Activated CD4-positive, alpha-beta T cell treated with anti-CD3 and anti-CD28 coated beads, Interleukin-2, amount 50 U/mL, for 24 hours (primary cell): ENCODE measurements at regions not wholly inside any gene's neighbourhood (a gene's known extent, or its start where the extent isn't known, plus 50 kb on each side); places are given as distances from the start of the nearest gene placed in this dataset.

Experiments used
- DNase-seq, 2 donors: peaks; one replicate each; pipeline ENCODE4 v3.0.0-alpha.2; 2020; ENCODE audit warnings: low read depth in 1 of 2, low spot score in 1 of 2

DNA sequence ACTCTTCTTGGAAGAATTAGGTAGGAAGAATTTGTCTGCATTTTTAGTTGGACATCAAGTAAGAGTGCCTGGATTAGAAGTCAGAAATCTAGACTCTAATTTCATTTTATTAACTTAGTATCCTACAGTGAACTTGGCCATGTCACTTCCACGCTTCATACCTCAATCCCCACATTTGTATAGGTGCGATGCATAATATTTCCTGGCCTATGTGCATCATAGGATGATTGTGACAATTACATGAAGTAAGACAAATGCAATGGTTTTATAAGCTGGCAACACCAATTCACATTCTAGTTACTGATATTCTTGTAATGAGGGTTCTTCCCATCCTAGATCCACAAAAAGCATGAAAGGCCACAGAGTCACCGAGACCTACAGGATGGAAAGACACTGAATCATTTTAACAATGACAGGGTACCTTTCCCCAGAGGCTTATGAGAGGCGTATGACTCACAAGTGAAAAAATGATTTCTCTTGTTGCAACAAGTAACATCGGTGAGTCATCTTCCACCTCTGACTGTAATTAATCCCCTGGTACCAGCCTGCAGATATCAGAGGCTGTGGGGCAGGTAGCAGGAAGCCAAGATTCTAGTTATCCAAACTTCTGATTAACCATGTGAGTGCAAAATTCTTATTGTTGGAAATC, 56.0 kb upstream of the OR5AK2 start:
- DNase-seq, result no peak

DNA sequence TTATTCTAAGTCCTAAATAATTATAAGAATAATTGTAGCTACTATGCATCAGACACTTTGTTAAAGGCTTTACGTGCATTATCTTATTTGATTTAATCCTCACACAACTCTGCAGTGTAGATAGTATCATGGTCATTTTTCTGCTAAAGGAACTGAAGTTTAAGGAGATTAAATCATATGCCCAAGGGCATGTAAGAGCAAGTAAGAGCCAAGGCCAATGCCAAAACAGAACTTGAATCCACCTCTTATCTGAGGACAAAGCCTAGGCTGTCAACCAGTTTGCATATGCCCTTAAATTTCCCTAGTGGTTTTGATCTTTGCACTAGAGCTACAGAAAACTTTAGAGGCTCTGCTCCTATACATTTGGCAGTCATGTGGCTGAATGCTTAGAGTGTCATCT, 65.6 kb upstream of the OR5AK2 start:
- DNase-seq, result no peak

DNA sequence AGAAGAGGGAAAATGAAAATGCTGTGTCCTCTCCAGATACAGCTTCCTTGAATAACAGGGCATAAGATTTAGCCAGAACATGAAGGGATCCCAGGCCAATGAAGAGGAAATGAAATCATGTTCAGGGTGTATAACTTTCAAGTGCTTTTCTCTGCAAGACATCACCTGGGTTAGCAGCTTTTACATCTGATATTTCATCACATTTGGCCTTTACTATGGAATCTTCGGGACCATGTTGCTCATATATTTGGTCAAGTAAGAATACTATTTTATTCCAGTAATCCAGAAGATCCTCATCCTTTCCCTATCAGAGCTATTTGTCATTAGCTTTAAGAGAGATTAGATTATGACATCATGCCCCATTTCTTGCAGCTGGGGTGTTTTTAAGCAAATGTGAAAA, 66.3 kb upstream of the OR5AK2 start:
- DNase-seq, result no peak

DNA sequence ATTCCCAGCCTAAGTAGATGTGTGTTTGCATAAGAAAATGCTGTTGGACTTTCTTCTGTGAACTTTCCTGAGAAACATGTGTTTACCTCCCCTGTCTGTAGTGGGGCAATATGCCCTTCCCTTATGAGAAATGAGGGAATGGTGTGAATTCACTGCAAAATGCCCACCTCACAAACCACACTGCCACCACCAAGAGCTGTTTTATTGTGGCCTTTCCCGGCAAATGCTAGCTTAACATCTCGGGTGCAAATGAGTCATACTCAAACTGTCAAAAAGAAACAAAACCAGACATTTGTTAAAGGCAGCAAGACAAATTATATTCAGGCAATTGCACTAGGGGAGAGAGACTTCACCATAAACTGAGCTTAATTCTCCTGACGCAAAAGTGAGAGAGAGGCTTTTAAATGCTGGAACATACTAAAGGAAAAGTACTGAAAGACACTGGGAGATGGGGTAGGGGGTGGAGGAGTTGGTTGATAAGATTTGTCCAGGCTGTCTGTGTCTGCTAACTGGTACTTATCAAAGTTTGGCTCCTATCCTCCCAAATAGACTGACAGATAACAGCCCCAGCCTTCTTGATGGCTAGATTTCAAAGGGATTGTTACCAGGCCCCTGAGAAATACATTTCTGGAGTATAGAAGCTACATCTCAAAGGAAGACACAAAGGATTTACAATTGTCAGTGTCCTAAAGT, 70.9 kb upstream of the OR5AK2 start:
- no peak for DNase-seq

DNA sequence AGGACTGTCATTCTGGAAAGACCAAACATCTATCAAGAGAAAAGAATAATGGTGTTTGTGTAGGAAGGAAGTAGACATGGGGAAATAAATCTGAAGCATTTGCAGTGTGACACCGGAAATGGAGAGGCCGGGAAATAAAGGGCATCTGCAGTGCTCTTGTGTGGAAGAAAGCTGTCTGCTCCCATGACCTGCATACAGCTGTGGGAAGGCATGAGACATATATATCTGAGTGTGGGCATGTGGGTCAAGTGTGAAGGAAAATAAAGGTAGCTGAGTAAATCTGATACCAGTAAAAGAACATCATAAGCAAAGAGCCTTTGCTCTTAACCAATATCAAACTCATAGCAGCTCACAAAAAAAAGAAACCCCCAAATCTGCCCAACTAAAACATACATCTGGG, 72.1 kb upstream of the OR5AK2 start:
- DNase-seq, result no peak

DNA sequence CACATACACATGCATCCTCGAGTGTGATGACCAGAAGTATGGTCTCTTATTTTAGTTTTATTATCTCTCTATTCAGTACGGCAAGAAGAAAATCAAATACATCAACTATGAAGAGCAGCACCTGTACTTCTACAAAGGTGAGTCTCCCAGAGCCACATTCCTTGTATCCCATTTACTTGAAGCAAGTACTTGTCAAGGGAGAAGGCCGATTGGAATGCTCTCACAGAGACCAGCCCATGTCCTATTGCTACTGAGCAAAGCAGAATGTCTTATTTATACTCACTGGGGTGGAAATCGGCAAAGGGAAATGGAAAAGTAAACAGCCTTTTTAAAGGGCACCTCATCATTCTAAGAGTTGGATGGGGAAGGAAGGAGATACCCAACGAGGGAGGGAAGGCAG, 72.6 kb upstream of the OR5AK2 start:
- DNase-seq, result no peak

DNA sequence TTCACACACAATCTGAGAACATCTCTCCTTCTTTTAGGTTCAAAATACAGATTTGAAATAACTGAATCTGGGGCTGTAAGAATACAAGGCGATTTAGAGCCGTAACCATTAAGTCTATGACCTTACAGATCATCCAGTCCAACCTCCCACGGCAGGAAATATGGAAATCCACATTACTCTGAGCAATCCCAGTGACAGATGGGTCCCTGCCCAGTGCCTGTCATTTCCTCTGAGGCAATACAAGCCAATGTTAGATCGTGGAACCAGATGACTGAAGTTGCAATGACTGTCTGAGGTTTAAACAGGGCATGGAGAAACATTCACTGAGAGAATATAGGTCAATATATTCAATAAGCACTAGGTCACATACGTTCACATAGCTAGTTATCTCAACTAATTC, 77.4 kb upstream of the OR5AK2 start:
- no peak for DNase-seq

DNA sequence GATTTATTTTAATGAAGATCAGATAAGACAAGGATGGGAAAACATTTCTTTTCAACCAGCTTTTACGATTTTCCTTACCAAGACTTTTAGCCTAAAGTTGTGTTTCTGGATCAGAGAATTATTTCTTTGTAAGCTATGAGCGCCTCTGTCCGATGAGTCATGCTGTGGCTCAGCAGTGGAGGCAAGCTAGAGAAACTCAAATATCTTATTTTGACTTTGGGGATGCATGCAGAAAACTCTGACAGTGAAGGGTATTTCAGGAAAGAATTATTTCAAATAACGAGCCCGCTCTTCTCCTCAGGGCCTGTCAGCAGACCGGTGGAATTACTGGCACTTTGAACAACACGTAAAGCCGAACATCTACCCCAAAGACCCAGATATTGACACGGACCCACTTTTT, 77.9 kb upstream of the OR5AK2 start:
- DNase-seq, result no peak

DNA sequence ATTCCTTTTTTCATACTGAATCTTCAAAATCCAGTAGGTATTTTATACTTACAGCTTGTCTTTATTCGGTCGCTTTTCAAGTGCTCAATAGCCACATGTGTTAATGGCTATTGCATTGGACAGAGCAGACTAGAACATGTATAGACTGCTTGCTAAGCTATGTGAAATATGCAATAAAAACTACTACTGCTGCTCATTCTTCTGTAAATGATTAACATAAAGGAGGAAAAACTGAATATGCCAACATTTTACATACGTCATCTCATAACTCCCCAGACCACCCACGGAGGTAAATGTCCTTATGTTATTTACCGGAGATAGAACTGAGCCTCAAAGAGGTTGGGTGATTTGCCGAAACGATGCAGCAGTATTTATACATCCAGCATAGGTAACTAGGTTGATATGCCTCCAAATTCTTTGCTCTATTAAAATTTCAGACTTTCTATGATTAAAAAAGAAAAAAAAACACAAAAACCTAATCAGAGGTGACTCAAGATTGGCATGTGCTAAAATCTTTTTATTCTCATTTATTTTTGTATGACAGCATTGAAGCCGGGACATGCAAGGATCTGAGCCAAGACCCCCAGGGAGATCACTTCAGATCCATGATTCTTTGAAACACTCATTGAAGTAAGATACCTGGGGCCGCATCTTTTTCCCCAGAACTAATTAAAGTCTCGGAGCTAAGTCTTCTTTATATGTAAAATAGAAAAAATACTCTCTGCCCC, 78.5 kb upstream of the OR5AK2 start:
- DNase-seq, result no peak

DNA sequence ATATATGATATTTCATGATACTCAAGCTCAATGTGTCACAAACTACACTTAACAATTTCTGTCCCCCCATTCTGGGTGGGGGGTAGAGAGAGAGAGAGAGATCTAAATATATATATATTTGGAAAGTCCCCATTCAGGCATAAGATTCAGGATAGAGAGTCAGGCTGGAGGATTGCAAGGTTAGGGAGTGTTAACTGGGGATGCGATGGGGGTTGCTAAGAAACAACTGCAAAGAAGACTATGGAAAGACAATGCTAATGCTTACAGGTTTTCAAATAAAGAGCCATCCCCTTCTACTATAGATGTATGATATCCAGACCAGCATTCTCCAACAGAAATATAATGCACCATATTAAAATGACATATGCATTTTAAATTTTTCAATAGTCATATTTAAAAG, 79.2 kb upstream of the OR5AK2 start:
- DNase-seq, result no peak

DNA sequence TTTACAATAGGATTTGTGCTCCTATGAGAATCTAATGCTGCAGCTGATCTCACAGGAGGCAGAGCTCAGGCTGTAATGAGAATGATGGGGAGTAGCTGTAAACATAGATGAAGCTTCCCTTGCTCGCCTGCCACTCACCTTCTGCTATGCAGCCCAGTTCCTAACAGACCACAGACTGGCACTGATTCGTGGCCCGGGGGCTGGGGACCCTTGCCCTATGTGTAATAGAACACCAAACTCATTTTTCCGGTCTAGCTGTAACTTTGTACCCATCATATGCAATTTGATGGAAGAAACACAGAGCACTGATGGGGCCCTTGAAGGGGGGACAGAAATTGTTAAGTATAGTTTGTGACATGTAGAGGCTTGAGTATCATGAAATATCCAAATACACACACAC, 79.6 kb upstream of the OR5AK2 start:
- DNase-seq, result no peak

DNA sequence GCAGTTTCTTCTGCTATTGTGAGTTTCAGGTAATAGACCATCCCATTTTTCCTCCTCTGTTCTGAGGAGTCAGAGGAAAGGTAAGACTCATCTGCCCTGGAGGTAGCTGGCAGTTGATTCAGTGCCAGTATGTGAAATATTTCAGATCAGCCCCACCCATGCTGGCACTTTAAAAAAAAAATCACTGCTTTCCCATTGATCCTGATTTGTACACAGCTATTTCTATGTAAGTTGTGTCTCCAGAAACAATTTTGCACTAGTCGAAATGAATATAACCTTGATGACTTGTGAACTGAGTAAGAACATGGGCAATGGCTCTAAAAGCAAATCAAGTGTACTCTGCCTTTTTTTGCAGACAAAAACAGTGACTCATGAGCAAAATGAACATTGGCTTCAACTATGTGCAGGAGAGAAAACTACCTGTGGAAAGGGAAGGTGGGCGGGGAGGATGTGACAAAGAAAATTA, 82.0 kb upstream of the OR5AK2 start:
- no peak for DNase-seq

DNA sequence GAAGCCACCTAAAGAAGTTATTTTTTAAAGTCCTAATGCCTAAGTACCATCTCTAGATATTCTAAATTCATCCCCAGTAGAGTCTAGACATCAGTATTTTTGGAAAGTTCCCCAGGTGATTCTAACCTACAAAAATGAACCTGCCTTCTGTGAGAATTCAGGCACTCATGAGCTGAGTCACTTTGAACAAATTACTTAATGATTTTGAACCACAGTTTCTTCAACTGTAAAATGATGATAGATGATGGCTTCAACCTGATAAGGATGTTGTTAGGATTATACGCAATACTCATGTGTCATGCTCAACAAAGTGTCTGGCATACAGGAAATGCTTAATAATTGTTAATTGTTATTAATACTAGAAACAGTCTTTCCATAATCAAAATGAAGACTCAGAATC, 82.8 kb upstream of the OR5AK2 start:
- no peak for DNase-seq

DNA sequence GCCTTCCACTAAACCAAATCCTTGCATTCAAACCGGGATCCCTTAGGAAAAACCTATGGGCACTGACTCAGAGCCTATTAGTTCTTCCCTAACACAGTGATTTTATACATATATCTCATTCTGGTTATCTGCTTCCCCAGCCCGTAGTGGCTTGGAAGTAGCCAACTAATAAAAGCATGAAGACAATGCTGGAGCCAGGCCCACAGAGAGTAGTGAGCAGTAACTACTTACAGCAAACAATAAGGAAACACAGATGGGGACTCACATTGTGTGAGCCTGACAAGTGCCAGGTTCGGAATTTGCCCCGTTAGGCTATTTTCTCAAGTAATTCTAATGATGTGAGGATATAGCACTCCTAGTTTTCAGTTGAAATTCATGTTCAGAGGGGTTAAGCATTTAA, 83.3 kb upstream of the OR5AK2 start:
- DNase-seq, result no peak

DNA sequence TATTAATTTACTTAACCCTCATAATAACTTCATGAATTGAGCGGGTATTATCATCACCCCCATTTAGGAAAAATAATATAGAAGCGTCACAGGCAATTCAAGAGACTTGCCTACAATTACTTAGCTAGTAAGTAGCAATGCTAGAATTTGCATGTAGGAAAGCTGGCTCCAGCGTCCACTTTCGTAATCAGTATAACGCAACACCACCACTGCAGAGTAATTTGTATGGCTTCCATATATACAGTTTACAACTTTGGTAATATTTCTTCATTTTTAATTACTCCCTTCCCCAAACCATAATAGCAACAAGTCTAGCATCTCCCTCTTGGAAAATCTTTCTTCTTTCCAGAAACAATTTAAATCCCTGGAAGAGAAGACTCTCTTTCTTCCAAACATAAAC, 89.9 kb upstream of the OR5AK2 start:
- no peak for DNase-seq

DNA sequence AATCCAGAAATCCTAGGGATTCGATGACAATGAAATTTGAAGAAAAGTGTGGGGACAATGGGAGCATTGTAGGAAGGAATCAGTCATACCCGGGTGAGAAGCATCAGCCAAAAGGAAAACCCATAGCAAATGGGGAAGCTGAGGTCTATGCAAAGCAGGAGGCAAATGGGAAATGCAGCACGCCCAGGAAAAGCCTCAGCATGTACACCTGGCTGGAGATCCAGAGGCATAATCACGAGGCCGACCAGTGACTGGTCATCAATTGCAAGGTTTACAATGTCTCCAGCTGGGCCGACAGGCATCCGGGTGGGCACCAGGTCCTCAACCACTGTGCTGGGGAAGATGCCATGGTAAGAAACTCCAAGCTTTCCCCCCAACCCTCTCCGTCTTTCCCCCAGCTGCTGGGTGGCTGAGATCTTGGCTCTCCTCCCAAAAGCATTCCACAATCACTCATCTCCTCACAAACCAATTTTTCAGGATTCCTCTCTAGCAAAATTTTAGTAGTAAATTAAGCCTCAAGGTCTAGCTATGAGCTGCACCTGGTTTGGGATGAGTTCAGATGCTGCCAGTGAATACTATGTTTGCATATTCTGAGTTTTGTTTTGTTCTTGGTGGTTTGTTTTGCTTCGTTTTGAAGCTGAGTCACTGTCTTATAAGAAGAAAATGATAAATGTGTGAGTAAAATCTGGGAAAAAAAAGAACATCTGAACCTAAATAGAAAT, 98.0 kb upstream of the OR5AK2 start:
- DNase-seq, result no peak

DNA sequence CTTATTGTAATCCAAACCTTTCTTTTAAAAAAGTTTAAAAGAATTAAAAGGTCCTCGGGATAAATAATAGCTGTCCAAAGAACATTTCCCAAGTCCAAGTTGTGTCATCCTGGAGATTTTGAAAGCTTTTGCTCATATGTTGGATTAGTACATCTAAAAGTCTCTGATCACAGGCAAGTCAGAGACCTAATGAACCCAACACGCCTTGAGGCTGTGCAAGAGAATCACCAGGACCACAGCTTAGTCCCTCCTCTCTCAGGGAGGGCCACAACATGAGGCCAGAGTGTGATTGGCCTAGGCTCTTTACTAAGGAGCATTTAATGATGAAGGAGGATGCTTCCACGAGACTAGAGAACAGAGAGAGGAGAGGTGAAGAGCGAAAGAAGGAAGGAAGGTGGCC, 98.7 kb upstream of the OR5AK2 start:
- DNase-seq, result no peak

DNA sequence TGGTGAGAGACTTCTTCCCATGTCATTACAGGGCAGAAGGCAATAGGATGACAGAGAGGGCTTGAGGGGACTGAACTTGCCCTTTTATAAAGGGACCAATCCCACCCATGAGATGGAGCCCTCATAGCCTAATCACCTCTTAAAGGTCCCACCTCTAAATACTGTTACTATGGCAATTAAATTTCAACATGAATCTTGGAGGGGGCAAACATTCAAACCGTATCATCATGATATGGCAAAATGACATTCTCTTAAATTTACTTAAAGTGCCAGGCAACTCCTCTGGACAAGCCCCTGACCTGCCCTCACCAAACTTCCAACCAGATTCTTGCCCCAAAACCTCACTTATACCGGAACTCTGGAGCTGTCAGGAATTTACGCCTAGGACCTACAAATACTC, 100.8 kb upstream of the OR5AK2 start:
- no peak for DNase-seq

DNA sequence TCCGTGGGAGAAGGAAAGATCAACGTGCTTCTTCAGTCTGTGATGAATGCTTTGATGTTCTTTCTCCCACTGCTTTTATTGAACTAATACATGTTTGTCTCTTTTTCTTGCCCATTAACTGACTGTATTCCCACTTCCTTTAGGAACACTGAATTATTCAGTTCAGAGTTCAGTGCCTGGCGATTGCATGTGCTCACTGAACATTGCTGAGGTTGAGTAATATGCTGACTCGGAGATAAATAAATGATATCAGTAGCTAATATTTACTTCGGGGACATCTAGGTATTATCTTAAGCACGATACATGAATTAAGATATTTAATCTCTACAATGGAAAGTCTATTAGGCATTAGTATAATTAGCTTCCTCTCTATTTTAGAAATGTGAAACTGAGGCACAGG, 102.3 kb upstream of the OR5AK2 start:
- no peak for DNase-seq

DNA sequence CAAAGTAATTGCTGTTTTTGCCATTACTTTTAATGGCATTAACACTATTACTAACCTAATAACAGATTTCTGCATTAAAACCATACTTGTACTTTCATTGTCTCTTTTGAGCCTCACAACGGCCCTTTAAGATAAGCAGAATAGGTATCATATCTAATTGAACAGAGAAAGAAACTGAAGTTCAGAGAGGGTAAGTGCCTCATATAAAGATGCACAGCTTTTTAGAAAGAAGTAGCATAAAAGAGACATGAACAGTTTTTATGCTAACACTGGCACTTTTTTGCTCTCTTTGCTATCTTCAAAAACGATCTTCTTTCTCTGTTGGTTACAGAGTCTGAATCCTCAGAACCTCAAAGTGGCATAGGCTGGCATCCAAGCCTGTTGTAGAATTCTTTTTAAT, 102.9 kb upstream of the OR5AK2 start:
- DNase-seq, result no peak

DNA sequence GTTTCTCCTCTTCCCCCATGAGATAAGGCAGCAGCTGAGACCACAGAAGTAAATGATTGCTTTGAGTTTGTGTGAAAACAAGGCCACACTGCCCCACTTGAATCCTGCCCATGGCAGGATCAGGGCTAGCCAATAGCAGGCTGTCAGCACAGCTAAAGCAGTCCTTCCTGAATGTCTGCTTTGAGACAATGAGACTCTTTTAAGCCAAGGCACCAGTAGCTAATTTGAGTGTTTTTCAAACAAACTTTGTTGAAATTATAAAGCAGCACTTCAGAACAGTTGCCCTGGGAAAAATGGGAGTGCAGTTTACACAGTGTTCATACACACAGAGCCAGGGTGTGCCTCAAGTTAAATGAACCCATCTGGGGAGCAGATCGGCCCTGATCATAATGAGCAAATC, 103.5 kb upstream of the OR5AK2 start:
- no peak for DNase-seq
